Kidney epithelial cell (primary cell): ENCODE measurements at regions not wholly inside any gene's neighbourhood (a gene's known extent, or its start where the extent isn't known, plus 50 kb on each side); places are given as distances from the start of the nearest gene placed in this dataset.

Source experiments
- DNase-seq: peaks from one replicate; pipeline ENCODE4 v3.0.0-alpha.2; 2010; ENCODE audit warnings: low read depth
- H3K27me3 ChIP-seq: 2 replicates; pipeline ENCODE4 v1.6.0; 2011; ENCODE audit warnings: low read length; ENCODE audit not compliant: control insufficient read depth, insufficient read depth
- H3K36me3 ChIP-seq: 2 replicates; pipeline ENCODE4 v1.5.1; 2011; ENCODE audit warnings: low read length; ENCODE audit not compliant: control insufficient read depth, insufficient read depth
- H3K4me3 ChIP-seq: 2 replicates; pipeline ENCODE4 v1.5.1; 2011; ENCODE audit warnings: low read depth, mild to moderate bottlenecking, control low read depth, low read length
- CTCF ChIP-seq: IDR thresholded peaks from 2 replicates; pipeline ENCODE4 v1.5.1; 2011; ENCODE audit warnings: mild to moderate bottlenecking, moderate library complexity, low read length, control low read depth, inconsistent platforms; ENCODE audit not compliant: insufficient read depth, poor library complexity, severe bottlenecking

DNA sequence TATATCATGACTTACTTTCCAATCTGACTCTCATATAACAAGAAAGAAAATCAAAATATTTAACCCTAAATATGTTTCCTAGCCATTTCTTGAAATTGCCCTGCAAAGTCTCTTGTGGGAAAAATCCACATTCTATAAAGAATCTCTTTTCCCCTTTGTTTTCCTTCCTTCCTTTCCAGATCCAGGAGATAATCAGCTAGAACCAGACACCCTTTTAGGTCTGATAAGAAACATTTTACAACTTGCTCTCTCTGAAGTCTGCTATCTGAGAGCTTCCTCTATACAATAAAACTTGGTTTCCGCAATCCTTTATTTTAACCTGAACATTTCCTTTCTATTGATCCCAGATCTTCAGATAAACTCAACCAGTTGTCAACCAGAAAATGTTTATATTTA, 100.5 kb upstream of the RNU6-1 start:
- DNase-seq = no peak
- no peak for TF ChIP-seq CTCF
- H3K36me3 ChIP-seq = no peaks in the 10 kb centered on the region
- no peak overlapping the region for H3K4me3 ChIP-seq
- no peaks in the 10 kb centered on the region for H3K27me3 ChIP-seq

DNA sequence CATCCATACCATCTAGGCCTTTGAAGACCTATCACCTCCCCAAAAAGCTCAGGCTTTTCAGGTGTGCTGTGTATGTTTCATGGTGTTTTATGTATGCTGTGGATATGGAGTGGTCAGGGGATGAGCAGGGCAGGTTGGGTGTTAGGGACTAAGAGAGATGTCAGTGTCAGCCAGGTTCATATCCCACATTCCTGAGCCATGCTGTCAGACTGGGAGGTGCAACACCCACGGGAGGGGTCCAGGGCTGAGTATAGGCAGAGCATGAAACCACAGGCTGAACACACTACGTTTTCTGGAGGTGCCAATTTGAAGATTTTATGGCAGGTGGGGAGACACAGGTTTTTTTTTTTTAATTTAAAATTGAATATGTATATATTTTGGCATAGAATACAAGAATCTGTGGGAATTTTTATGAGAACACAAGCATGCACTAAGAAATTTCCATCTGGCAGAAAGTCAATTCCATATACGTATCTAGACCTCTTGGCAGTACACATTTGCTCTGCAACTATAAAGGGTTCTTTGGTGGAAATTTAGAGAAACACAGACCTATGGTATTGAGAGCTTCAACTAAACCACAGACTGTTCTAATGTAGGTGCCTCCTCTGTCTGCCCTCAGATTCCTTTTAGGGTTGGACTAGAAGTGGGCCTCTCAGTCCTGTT, 101.9 kb upstream of the RNU6-1 start:
- no peak for DNase-seq
- no peaks in the 10 kb centered on the region for H3K36me3 ChIP-seq
- no peaks in the 10 kb centered on the region for H3K27me3 ChIP-seq
- H3K4me3 ChIP-seq = no peak overlapping the region
- TF ChIP-seq CTCF = no peak

DNA sequence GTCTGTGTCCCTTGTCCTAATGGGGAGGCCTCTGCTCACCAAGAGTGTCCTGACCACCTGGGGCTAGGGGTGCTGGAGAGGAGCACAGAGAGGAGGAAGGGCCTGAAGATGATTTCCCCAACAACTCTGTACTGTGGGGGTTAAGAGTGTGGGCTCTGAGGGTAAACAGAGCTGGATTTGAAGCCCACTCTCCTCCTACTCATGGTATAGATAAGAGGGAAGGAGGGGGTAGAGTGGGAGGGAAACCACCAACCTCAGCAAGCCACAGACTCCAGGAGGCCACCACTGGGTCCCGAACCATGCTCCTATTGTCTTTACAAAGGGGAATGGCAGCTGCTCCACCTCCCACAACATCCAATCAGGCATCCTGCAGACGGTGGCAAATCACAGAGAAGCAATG, 103.6 kb upstream of the RNU6-1 start:
- no peaks in the 10 kb centered on the region for H3K27me3 ChIP-seq
- no peak for TF ChIP-seq CTCF
- no peak overlapping the region for H3K4me3 ChIP-seq
- no peak for DNase-seq
- H3K36me3 ChIP-seq = no peaks in the 10 kb centered on the region

DNA sequence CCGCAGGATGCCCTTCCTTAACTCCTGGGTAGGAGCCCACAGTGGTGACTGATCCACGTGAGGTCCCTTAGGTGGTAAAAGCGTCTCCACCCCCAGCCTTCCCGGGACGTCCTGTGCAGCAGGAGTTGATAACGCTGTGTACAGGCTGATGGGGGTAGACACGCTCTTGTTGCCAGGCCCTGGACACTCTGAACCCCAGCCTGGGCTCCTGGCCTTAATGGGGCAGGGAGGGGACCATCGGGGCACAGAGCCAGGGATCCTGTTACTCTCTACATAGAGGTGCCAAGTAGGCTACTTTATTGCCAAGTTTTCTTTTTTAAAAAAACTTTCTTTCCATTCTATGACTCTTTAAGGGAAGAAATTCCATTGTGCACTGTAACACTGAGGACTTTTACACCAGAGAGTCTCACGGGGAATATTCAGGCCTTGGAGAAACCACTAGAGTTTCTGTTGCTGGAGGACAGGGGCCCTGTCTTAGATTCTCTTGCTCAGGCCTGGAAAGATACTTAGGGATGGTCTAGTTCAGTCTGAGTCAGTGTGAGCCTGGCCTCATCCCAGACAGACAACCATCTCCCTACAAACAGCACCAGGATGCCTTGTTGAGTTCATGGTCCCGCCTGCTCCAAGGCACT, 104.3 kb upstream of the RNU6-1 start:
- H3K36me3 ChIP-seq = no peaks in the 10 kb centered on the region
- no peak for TF ChIP-seq CTCF
- DNase-seq = no peak
- H3K4me3 ChIP-seq = no peak overlapping the region
- H3K27me3 ChIP-seq = no peaks in the 10 kb centered on the region

GRCh38 chr15:67945131-67945530, 105.3 kb upstream of the RNU6-1 start:
- no peaks in the 10 kb centered on the region for H3K36me3 ChIP-seq
- no peak overlapping the region for H3K4me3 ChIP-seq
- no peak for TF ChIP-seq CTCF
- DNase-seq = no peak
- no peaks in the 10 kb centered on the region for H3K27me3 ChIP-seq
